Chondrocyte (in vitro differentiated cells): ENCODE measurements at regions not wholly inside any gene's neighbourhood (a gene's known extent, or its start where the extent isn't known, plus 50 kb on each side); places are given as distances from the start of the nearest gene placed in this dataset.

Source experiments
- DNase-seq: peaks from one replicate; pipeline ENCODE4 v3.0.0; 2021; ENCODE audit warnings: mixed read lengths, low spot score
- H3K27ac Mint-ChIP-seq: one replicate; pipeline ENCODE4 v1.8.0; 2021; ENCODE audit warnings: mild to moderate bottlenecking, moderate library complexity, mixed read lengths; ENCODE audit not compliant: unreplicated experiment
- H3K27me3 Mint-ChIP-seq: 2 replicates; pipeline ENCODE4 v1.8.0; 2021; ENCODE audit warnings: low read depth, mixed read lengths
- H3K36me3 Mint-ChIP-seq: 2 replicates; pipeline ENCODE4 v1.8.0; 2021; ENCODE audit warnings: low read depth, mixed read lengths
- H3K4me1 Mint-ChIP-seq: 2 replicates; pipeline ENCODE4 v1.8.0; 2021; ENCODE audit warnings: low read depth, mild to moderate bottlenecking, mixed read lengths
- H3K4me3 Mint-ChIP-seq: one replicate; pipeline ENCODE4 v1.8.0; 2021; ENCODE audit warnings: mild to moderate bottlenecking, moderate library complexity, mixed read lengths; ENCODE audit not compliant: unreplicated experiment
- H3K9me3 Mint-ChIP-seq: 2 replicates; pipeline ENCODE4 v1.8.0; 2021; ENCODE audit warnings: low read depth, mixed read lengths
- TF ChIP-seq, protein P1 (sequence below): fragments of 200-600 bp; sonication (generic); IDR thresholded peaks from 2 replicates; pipeline ENCODE4 v1.5.0; 2021; ENCODE audit warnings: antibody characterized with exemption, mild to moderate bottlenecking, moderate library complexity

DNA sequence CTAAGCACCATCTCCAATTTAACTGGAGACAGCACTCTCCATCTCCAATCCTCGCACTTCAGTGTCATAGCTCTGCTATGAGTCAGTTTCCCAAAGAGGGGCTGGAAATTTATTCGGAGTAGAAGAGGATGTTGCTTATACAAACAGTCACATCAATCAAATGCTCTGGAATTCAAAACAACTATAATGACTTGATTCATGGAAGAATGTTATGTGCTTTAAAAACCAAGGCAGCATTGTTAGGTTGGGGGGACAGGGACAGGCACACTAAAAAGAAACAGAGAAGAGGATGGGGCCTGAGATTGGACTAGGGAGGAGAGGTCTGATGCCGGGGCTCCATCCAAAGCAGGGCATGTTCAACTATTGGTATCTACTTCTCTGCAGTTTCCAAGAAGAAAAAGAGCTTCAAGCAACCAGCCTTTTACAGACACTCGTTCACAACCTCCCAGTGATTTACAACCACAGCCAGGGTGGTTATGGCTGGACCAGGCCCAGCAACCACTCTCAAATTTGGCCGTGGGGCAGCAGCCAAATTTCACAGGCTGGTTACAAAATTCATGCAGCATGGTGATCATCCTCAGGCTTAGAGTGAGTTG, 117.5 kb upstream of the ZNF366 start:
- Mint-ChIP-seq H3K4me1 (peaks cover 35% of the 10 kb centered on the region), H3K27ac (peak overlapping the region; percentile 42), H3K4me3 (peak overlapping the region; percentile 6), H3K36me3 (no peaks in the 10 kb centered on the region), H3K9me3 (no peaks in the 10 kb centered on the region), H3K27me3 (no peaks in the 10 kb centered on the region)
- DNase-seq = no peak
- TF ChIP-seq, protein P1, sequence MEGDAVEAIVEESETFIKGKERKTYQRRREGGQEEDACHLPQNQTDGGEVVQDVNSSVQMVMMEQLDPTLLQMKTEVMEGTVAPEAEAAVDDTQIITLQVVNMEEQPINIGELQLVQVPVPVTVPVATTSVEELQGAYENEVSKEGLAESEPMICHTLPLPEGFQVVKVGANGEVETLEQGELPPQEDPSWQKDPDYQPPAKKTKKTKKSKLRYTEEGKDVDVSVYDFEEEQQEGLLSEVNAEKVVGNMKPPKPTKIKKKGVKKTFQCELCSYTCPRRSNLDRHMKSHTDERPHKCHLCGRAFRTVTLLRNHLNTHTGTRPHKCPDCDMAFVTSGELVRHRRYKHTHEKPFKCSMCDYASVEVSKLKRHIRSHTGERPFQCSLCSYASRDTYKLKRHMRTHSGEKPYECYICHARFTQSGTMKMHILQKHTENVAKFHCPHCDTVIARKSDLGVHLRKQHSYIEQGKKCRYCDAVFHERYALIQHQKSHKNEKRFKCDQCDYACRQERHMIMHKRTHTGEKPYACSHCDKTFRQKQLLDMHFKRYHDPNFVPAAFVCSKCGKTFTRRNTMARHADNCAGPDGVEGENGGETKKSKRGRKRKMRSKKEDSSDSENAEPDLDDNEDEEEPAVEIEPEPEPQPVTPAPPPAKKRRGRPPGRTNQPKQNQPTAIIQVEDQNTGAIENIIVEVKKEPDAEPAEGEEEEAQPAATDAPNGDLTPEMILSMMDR = no peak

DNA sequence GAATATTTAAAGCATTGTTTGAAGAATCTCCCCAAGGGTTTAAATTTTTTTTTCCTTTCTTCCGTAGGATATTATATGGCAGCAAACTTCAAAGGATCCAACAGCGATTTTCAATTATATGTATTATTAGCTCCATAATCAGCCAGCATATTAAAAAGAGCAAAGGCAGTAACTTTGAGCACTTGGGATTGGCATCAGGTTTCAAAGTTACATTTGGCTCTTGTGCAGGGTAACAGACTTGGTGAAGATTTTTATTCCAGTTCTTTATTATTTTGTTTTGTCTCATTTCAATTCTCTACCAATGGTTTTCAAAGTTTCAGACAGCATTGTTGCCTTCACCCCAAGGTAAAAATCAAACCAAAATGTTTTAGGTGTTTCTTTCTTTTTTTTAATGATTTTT, 116.7 kb upstream of the ZNF366 start:
- no peaks in the 10 kb centered on the region for H3K36me3 Mint-ChIP-seq
- no peaks in the 10 kb centered on the region for H3K27me3 Mint-ChIP-seq
- no peak for DNase-seq
- peaks cover 33% of the 10 kb centered on the region for H3K4me1 Mint-ChIP-seq
- H3K27ac Mint-ChIP-seq = peak overlapping the region; percentile 10
- H3K9me3 Mint-ChIP-seq = no peaks in the 10 kb centered on the region
- TF ChIP-seq, protein P1 = no peak
- no peak overlapping the region for H3K4me3 Mint-ChIP-seq

DNA sequence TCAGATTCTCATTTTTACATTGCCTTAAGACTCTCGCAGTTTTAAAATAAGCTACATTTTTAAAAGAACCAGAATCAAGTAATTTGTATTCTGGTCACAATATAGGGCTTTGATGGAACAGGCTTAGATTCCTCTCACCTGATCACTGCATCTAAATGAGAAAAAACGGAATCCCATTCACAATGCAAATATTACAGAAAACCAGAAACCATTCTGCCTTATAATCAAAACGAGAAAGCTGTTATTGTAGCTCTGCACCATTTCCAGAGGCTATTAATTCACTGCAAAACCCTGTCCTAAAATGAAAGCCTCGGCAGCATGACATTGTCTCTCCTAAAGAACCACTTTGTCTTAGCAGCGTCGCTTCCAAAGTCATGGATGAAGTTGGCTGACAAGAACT, 116.1 kb upstream of the ZNF366 start:
- peaks cover 36% of the 10 kb centered on the region for H3K4me1 Mint-ChIP-seq
- H3K9me3 Mint-ChIP-seq = no peaks in the 10 kb centered on the region
- H3K27me3 Mint-ChIP-seq = no peaks in the 10 kb centered on the region
- no peak overlapping the region for H3K27ac Mint-ChIP-seq
- H3K36me3 Mint-ChIP-seq = no peaks in the 10 kb centered on the region
- H3K4me3 Mint-ChIP-seq = no peak overlapping the region
- TF ChIP-seq, protein P1 = no peak
- DNase-seq = no peak

DNA sequence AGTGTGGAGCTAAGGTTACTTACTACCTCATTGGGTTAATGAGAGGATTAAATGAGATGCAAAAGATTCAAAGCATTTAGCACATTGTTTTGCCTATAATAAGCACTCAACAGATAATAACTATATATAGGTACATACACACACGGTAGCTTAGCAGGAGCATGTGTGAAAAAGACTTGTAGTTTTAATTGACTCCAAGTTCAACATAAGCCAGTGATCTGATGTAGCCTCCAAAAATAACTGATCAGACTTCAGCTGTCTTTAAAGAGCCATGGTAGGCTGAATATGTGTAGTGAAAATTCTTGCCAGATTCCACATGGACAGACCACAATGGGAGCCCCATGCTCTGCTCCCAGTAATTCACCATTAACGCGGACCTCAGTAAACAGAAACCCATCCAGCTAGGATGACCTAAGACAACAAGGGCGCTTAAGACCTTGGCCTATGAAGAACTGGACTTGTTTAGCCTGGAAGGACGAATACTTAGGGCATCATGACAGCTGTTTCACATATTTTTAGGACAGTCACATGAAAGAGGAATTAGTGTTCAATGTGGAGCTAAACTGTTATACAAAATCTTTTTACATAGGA, 115.1 kb upstream of the ZNF366 start:
- TF ChIP-seq, protein P1 = no peak
- Mint-ChIP-seq H3K9me3 (no peaks in the 10 kb centered on the region), H3K4me3 (no peak overlapping the region), H3K27me3 (no peaks in the 10 kb centered on the region), H3K4me1 (peaks cover 37% of the 10 kb centered on the region), H3K36me3 (no peaks in the 10 kb centered on the region), H3K27ac (no peak overlapping the region)
- DNase-seq = no peak

DNA sequence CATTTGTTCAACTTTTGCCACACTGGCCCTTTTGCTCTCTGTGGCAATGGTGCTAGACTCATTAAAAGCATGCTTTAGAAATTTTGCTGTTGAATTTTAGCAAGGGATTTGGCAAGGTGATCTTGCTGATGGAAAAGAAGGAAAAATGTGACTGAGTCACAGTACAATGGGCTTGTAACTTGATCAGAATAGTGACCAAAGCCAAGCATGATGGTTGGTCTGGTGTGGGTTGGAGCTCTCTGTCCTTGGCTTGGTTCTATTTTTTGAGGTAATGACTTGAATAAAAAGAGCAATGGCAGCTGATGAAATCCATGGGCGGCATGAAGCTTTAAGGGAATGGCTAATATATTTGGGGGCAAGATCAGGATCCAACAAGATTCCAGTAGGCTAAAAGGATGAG, 114.4 kb upstream of the ZNF366 start:
- Mint-ChIP-seq H3K27ac (no peak overlapping the region), H3K4me1 (peaks cover 37% of the 10 kb centered on the region), H3K27me3 (no peaks in the 10 kb centered on the region), H3K4me3 (no peak overlapping the region), H3K36me3 (no peaks in the 10 kb centered on the region), H3K9me3 (peaks cover 2% of the 10 kb centered on the region)
- no peak for DNase-seq
- TF ChIP-seq, protein P1 = no peak
